H1 (cell line): ENCODE measurements at regions not wholly inside any gene's neighbourhood (a gene's known extent, or its start where the extent isn't known, plus 50 kb on each side); places are given as distances from the start of the nearest gene placed in this dataset. TPM values are rescaled to one million over a fixed set of nuclear protein-coding genes. Genes with fewer than 3 reads are reported as not detected.

ENCODE experiments used
- small RNA-seq: library from polyadenylated mRNA; stranded (forward); fragments of <200 nt; extraction: miRNeasy Mini kit (QIAGEN cat#:217004); gene quantifications from one replicate; pipeline ENCODE3, GENCODE V24; 2013; ENCODE audit not compliant: insufficient read depth

Small RNA genes in the stretch of these regions (small RNA-seq; reads per million reads assigned to genes)
- gene AC098590.2 (not detected), gene RN7SL193P (not detected)
